Upper lobe of left lung (tissue), 6 donors: ENCODE measurements at regions not wholly inside any gene's neighbourhood (a gene's known extent, or its start where the extent isn't known, plus 50 kb on each side); places are given as distances from the start of the nearest gene placed in this dataset.
"Not testable (repeated sequence)": the region's sequence is repeated elsewhere in the genome, so short reads cannot be mapped to it uniquely, and the experiment has no call there.

Source experiments
- ATAC-seq, 2 donors: fragments of 200-7000 bp; cut with Tn5 transposase; one replicate each; pipeline ENCODE4 v1.9.1; 2022; ENCODE audit warnings: mild to moderate bottlenecking in 2 of 2, moderate library complexity in 2 of 2; ENCODE audit not compliant: low FRiP score in 2 of 2
- DNase-seq, 2 donors: peaks; one replicate each; pipeline ENCODE4 v3.0.0-alpha.2; 2019 to 2020
- H3K27ac ChIP-seq, 4 donors: fragments of 200-600 bp; sonication (generic); one replicate each; pipeline ENCODE4 v1.5.1; 2016 to 2019
- H3K27me3 ChIP-seq, 4 donors: fragments of 200-600 bp; sonication (generic); one replicate each; pipeline ENCODE4 v1.5.1; 2017 to 2019
- H3K36me3 ChIP-seq, 4 donors: fragments of 200-600 bp; sonication (generic); one replicate each; pipeline ENCODE4 v1.5.1; 2016 to 2019
- H3K4me1 ChIP-seq, 4 donors: fragments of 200-600 bp; sonication (generic); one replicate each; pipeline ENCODE4 v1.5.1; 2018 to 2019
- H3K4me3 ChIP-seq, 4 donors: fragments of 200-600 bp; sonication (generic); one replicate each; pipeline ENCODE4 v1.5.1; 2017 to 2019; ENCODE audit warnings: mild to moderate bottlenecking in 2 of 4, moderate library complexity in 1 of 4
- H3K9me3 ChIP-seq, 4 donors: fragments of 200-600 bp; sonication (generic); one replicate each; pipeline ENCODE4 v1.5.1; 2018 to 2019
- CTCF ChIP-seq, 6 experiments: fragments of 450-650 bp in 4 of 6; fragments of 200-600 bp in 2 of 6; sonication (generic) in 2 of 6; IDR thresholded peaks; one replicate each; pipeline ENCODE4 v1.5.1; 2016 to 2019; ENCODE audit warnings: antibody characterized with exemption in 6 of 6
- EP300 ChIP-seq, 4 donors: sonication (generic); formaldehyde crosslinking; IDR thresholded peaks; one replicate each; pipeline ENCODE4 v1.5.1; 2017; ENCODE audit warnings: antibody characterized with exemption in 4 of 4, control low read depth in 2 of 4
- POLR2A ChIP-seq, 4 donors: fragments of 450-650 bp; IDR thresholded peaks; one replicate each; pipeline ENCODE4 v1.5.1; 2016 to 2017; ENCODE audit warnings: antibody characterized with exemption in 4 of 4, mild to moderate bottlenecking in 2 of 4
- POLR2AphosphoS5 ChIP-seq, 2 donors: sonication (generic); formaldehyde crosslinking; IDR thresholded peaks; one replicate each; pipeline ENCODE4 v1.5.1; 2017; ENCODE audit warnings: antibody characterized with exemption in 2 of 2
- WGBS, 2 donors: methylation state at CpG; one replicate each; pipeline ENCODE4 v1.1.5; 2017 to 2018; 5-methylcytosine and 5-hydroxymethylcytosine counted together
- donor health status: DM: no; HTN: no; CAD: no; lungs with moderate emphysema.
- donor health status: DM: no; HTN: yes; CAD: no; lungs with severe emphysema.

GRCh38 chr14:106518054-106518943, 991.9 kb downstream of the TMEM121 start:
- DNase-seq: peak in 1 of 2 donors; percentile 40
- 42 to 54% methylated on average over 9 to 11 of the region's 11 CpGs for WGBS, 2 donors
- ATAC-seq: no peak
- Histone ChIP-seq H3K4me1 (no peaks in the 10 kb centered on the region), H3K27ac (no peak overlapping the region), H3K36me3 (no peaks in the 10 kb centered on the region), H3K4me3 (no peak overlapping the region), H3K27me3 (no peaks in the 10 kb centered on the region), H3K9me3 (no peaks in the 10 kb centered on the region)
- TF ChIP-seq POLR2AphosphoS5 (IDR thresholded peaks at IDR 0.05) (no peak), POLR2A (IDR thresholded peaks at IDR 0.05) (no peak), CTCF (IDR thresholded peaks at IDR 0.05) (peak in 4 of 6 experiments; percentile 23 to 42 (median 32))

GRCh38 chr14:106522118-106522517, 995.7 kb downstream of the TMEM121 start:
- H3K4me3 ChIP-seq, H3K36me3 ChIP-seq, H3K9me3 ChIP-seq, H3K27ac ChIP-seq, DNase-seq, ATAC-seq, H3K4me1 ChIP-seq, H3K27me3 ChIP-seq: not testable (repeated sequence)
- 26 to 67% methylated on average over 1 of the region's 1 CpG for WGBS, 2 donors

GRCh38 chr14:106522990-106523389, 996.6 kb downstream of the TMEM121 start:
- no peaks in the 10 kb centered on the region for H3K4me1 ChIP-seq

GRCh38 chr14:106528717-106529116, 1002.3 kb downstream of the TMEM121 start:
- Histone ChIP-seq H3K4me3 (no peak overlapping the region), H3K36me3 (no peaks in the 10 kb centered on the region), H3K27ac (no peak overlapping the region), H3K9me3 (no peaks in the 10 kb centered on the region), H3K27me3 (no peaks in the 10 kb centered on the region), H3K4me1 (no peaks in the 10 kb centered on the region)
- DNase-seq (no peak), ATAC-seq (no peak)
- WGBS, 2 donors: 58 to 62% methylated on average over 2 of the region's 2 CpGs
- TF ChIP-seq POLR2AphosphoS5 (IDR thresholded peaks at IDR 0.05): no peak
- no peak for TF ChIP-seq CTCF (IDR thresholded peaks at IDR 0.05)
- no peak for TF ChIP-seq POLR2A (IDR thresholded peaks at IDR 0.05)

More at GRCh38 chr14:106522990-106523389, 996.6 kb downstream of the TMEM121 start:
- WGBS, 2 donors: 12 to 28% methylated on average over 2 of the region's 2 CpGs
- ATAC-seq: no peak
- no peak overlapping the region for H3K27ac ChIP-seq
- no peak for DNase-seq
- H3K36me3 ChIP-seq: no peaks in the 10 kb centered on the region
- no peaks in the 10 kb centered on the region for H3K27me3 ChIP-seq
- no peaks in the 10 kb centered on the region for H3K9me3 ChIP-seq
- TF ChIP-seq CTCF (IDR thresholded peaks at IDR 0.05) (no peak), POLR2AphosphoS5 (IDR thresholded peaks at IDR 0.05) (no peak), POLR2A (IDR thresholded peaks at IDR 0.05) (no peak), EP300 (IDR thresholded peaks at IDR 0.05) (no peak)
- no peak overlapping the region for H3K4me3 ChIP-seq

GRCh38 chr14:106530031-106530422, 1003.6 kb downstream of the TMEM121 start:
- Histone ChIP-seq H3K27me3 (no peaks in the 10 kb centered on the region), H3K9me3 (no peaks in the 10 kb centered on the region), H3K4me1 (no peaks in the 10 kb centered on the region), H3K36me3 (no peaks in the 10 kb centered on the region), H3K4me3 (no peak overlapping the region), H3K27ac (no peak overlapping the region)
- TF ChIP-seq POLR2AphosphoS5 (IDR thresholded peaks at IDR 0.05): no peak
- whole genome bisulfite sequencing, 2 donors: 73 to 84% methylated on average over 3 of the region's 3 CpGs
- DNase-seq (no peak), ATAC-seq (no peak)
